ENCODE measurements at regions not wholly inside any gene's neighbourhood (a gene's known extent, or its start where the extent isn't known, plus 50 kb on each side); places are given as distances from the start of the nearest gene placed in this dataset.

DNA sequence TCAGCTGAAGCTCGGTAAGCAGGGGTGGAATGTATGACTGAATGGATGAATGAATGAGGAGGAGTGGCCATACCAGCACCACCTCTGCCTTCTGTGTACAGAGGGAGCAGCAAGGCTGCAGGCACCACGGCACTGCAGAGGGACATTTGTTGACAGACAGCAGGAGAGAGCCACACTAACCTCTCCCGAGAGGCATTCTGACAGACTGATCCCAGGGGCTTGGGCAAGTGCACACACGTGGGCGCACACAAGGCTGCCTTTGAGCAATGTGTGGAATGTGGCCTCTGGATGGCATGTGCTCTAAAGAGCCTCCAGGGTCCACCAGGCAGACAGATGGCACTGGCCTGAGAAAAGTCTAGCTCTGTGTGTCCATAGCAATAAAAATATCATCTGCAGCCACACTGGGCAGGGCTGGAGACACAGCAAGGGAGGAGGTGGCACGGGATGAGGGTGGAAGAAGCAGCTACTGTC lies 111.8 kb downstream of the ACTL7B start (continued):
- TF ChIP-seq, protein P1, sequence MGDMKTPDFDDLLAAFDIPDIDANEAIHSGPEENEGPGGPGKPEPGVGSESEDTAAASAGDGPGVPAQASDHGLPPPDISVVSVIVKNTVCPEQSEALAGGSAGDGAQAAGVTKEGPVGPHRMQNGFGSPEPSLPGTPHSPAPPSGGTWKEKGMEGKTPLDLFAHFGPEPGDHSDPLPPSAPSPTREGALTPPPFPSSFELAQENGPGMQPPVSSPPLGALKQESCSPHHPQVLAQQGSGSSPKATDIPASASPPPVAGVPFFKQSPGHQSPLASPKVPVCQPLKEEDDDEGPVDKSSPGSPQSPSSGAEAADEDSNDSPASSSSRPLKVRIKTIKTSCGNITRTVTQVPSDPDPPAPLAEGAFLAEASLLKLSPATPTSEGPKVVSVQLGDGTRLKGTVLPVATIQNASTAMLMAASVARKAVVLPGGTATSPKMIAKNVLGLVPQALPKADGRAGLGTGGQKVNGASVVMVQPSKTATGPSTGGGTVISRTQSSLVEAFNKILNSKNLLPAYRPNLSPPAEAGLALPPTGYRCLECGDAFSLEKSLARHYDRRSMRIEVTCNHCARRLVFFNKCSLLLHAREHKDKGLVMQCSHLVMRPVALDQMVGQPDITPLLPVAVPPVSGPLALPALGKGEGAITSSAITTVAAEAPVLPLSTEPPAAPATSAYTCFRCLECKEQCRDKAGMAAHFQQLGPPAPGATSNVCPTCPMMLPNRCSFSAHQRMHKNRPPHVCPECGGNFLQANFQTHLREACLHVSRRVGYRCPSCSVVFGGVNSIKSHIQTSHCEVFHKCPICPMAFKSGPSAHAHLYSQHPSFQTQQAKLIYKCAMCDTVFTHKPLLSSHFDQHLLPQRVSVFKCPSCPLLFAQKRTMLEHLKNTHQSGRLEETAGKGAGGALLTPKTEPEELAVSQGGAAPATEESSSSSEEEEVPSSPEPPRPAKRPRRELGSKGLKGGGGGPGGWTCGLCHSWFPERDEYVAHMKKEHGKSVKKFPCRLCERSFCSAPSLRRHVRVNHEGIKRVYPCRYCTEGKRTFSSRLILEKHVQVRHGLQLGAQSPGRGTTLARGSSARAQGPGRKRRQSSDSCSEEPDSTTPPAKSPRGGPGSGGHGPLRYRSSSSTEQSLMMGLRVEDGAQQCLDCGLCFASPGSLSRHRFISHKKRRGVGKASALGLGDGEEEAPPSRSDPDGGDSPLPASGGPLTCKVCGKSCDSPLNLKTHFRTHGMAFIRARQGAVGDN (CRISPR knock-in tag; IDR thresholded peaks at IDR 0.05): peak; percentile 70
- TF ChIP-seq, protein P2, sequence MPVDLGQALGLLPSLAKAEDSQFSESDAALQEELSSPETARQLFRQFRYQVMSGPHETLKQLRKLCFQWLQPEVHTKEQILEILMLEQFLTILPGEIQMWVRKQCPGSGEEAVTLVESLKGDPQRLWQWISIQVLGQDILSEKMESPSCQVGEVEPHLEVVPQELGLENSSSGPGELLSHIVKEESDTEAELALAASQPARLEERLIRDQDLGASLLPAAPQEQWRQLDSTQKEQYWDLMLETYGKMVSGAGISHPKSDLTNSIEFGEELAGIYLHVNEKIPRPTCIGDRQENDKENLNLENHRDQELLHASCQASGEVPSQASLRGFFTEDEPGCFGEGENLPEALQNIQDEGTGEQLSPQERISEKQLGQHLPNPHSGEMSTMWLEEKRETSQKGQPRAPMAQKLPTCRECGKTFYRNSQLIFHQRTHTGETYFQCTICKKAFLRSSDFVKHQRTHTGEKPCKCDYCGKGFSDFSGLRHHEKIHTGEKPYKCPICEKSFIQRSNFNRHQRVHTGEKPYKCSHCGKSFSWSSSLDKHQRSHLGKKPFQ (CRISPR knock-in tag; IDR thresholded peaks at IDR 0.05; ENCODE audit: insufficient replicate concordance): no peak
- TF ChIP-seq HMG20A (CRISPR knock-in tag; IDR thresholded peaks at IDR 0.05; ENCODE audit: borderline replicate concordance) (0 out of 2 replicates have a peak, but pooled peaks have one; percentile 35), DPF2 (CRISPR knock-in tag; IDR thresholded peaks at IDR 0.05; ENCODE audit: borderline replicate concordance, low read depth) (no peak), ZBTB42 (CRISPR knock-in tag; IDR thresholded peaks at IDR 0.05) (no peak), BRCA1 (CRISPR knock-in tag; IDR thresholded peaks at IDR 0.05) (no peak), ZNF383 (CRISPR knock-in tag; IDR thresholded peaks at IDR 0.05; ENCODE audit: borderline replicate concordance) (peak; percentile 99), ZNF776 (CRISPR knock-in tag; IDR thresholded peaks at IDR 0.05) (no peak), FOXK1 (CRISPR knock-in tag; IDR thresholded peaks at IDR 0.05; ENCODE audit: borderline replicate concordance, low read depth) (no peak), ZNF572 (CRISPR knock-in tag; IDR thresholded peaks at IDR 0.05) (no peak), ZNF260 (CRISPR knock-in tag; IDR thresholded peaks at IDR 0.05; ENCODE audit: borderline replicate concordance, low read depth) (no peak), BORCS8-MEF2B (CRISPR knock-in tag; IDR thresholded peaks at IDR 0.05) (no peak), ZNF12 (CRISPR knock-in tag; IDR thresholded peaks at IDR 0.05) (no peak), ZNF607 (CRISPR knock-in tag; IDR thresholded peaks at IDR 0.05; ENCODE audit: borderline replicate concordance) (no peak), ZNF224 (CRISPR knock-in tag; IDR thresholded peaks at IDR 0.05) (no peak)
- TF ChIP-seq, protein P3, sequence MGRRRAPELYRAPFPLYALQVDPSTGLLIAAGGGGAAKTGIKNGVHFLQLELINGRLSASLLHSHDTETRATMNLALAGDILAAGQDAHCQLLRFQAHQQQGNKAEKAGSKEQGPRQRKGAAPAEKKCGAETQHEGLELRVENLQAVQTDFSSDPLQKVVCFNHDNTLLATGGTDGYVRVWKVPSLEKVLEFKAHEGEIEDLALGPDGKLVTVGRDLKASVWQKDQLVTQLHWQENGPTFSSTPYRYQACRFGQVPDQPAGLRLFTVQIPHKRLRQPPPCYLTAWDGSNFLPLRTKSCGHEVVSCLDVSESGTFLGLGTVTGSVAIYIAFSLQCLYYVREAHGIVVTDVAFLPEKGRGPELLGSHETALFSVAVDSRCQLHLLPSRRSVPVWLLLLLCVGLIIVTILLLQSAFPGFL (CRISPR knock-in tag; IDR thresholded peaks at IDR 0.05): no peak
- TF ChIP-seq, protein P4, sequence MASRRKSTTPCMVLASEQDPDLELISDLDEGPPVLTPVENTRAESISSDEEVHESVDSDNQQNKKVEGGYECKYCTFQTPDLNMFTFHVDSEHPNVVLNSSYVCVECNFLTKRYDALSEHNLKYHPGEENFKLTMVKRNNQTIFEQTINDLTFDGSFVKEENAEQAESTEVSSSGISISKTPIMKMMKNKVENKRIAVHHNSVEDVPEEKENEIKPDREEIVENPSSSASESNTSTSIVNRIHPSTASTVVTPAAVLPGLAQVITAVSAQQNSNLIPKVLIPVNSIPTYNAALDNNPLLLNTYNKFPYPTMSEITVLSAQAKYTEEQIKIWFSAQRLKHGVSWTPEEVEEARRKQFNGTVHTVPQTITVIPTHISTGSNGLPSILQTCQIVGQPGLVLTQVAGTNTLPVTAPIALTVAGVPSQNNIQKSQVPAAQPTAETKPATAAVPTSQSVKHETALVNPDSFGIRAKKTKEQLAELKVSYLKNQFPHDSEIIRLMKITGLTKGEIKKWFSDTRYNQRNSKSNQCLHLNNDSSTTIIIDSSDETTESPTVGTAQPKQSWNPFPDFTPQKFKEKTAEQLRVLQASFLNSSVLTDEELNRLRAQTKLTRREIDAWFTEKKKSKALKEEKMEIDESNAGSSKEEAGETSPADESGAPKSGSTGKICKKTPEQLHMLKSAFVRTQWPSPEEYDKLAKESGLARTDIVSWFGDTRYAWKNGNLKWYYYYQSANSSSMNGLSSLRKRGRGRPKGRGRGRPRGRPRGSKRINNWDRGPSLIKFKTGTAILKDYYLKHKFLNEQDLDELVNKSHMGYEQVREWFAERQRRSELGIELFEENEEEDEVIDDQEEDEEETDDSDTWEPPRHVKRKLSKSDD (CRISPR knock-in tag; IDR thresholded peaks at IDR 0.05; ENCODE audit: low read depth): no peak
- TF ChIP-seq, protein P5, sequence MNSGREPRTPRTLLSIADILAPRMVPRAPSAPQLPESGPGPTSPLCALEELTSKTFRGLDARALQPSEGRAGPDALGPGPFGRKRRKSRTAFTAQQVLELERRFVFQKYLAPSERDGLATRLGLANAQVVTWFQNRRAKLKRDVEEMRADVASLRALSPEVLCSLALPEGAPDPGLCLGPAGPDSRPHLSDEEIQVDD (CRISPR knock-in tag; IDR thresholded peaks at IDR 0.05; ENCODE audit: borderline replicate concordance): no peak
- TF ChIP-seq, protein P6, sequence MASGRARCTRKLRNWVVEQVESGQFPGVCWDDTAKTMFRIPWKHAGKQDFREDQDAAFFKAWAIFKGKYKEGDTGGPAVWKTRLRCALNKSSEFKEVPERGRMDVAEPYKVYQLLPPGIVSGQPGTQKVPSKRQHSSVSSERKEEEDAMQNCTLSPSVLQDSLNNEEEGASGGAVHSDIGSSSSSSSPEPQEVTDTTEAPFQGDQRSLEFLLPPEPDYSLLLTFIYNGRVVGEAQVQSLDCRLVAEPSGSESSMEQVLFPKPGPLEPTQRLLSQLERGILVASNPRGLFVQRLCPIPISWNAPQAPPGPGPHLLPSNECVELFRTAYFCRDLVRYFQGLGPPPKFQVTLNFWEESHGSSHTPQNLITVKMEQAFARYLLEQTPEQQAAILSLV (CRISPR knock-in tag; IDR thresholded peaks at IDR 0.05; ENCODE audit: borderline replicate concordance): no peak

Measured in HepG2 (cell line).